HEK293 (cell line): ENCODE measurements at regions not wholly inside any gene's neighbourhood (a gene's known extent, or its start where the extent isn't known, plus 50 kb on each side); places are given as distances from the start of the nearest gene placed in this dataset.

Experiments used
- ZNF10 ChIP-seq: fragments of 450-650 bp; formaldehyde crosslinking; IDR thresholded peaks from 2 replicates; pipeline ENCODE4 v1.5.1; 2017; ENCODE audit warnings: missing biosample characterization, missing genetic modification characterization
- ZNF521 ChIP-seq: fragments of 450-650 bp; formaldehyde crosslinking; IDR thresholded peaks from 2 replicates; pipeline ENCODE4 v1.5.1; 2017; ENCODE audit warnings: missing biosample characterization, mild to moderate bottlenecking, missing genetic modification characterization

GRCh38 chr3:154625756-154626155, 195.8 kb upstream of the GPR149 start:
- TF ChIP-seq ZNF521 (tag by site-specific recombination) (no peak), ZNF10 (no peak)
